HEK293 (cell line): ENCODE measurements at regions not wholly inside any gene's neighbourhood (a gene's known extent, or its start where the extent isn't known, plus 50 kb on each side); places are given as distances from the start of the nearest gene placed in this dataset.
"Not testable (repeated sequence)": the region's sequence is repeated elsewhere in the genome, so short reads cannot be mapped to it uniquely, and the experiment has no call there.

Experiments
- CTCF ChIA-PET: fragments of 350-600 bp; formaldehyde crosslinking; extraction: SDS; loops from one replicate; lab custom pipeline; 2021; ENCODE audit warnings: antibody characterized with exemption; lab: Yijun Ruan, JAX
- POLR2A ChIA-PET: fragments of 300-600 bp; formaldehyde crosslinking; extraction: SDS; loops from one replicate; lab custom pipeline; 2020; ENCODE audit warnings: antibody characterized with exemption, inconsistent platforms; lab: Yijun Ruan, JAX
- H3K27ac ChIP-seq: fragments of 200-500 bp; sonication (Bioruptor generic); 2 replicates; pipeline ENCODE4 v1.5.1; 2014; ENCODE audit warnings: low read depth, low read length, control low read depth, inconsistent platforms; ENCODE audit errors: extremely low read depth
- H3K36me3 ChIP-seq, 2 experiments: fragments of 200-500 bp in 1 of 2; sonication (Bioruptor generic) in 1 of 2; 1 replicate in 1 of 2; 2 replicates in 1 of 2; pipeline ENCODE4 v1.5.1; 2014 to 2017; ENCODE audit warnings: inconsistent platforms in 2 of 2, low read length in 2 of 2; ENCODE audit not compliant: control insufficient read depth in 2 of 2, insufficient read depth in 1 of 2
- H3K4me1 ChIP-seq: fragments of 200-500 bp; sonication (Bioruptor generic); 2 replicates; pipeline ENCODE4 v1.5.1; 2014; ENCODE audit warnings: mild to moderate bottlenecking, low read length, inconsistent platforms; ENCODE audit not compliant: control insufficient read depth, insufficient read depth
- H3K4me3 ChIP-seq: 2 replicates; pipeline ENCODE4 v1.5.1; 2011; ENCODE audit warnings: low read depth, mild to moderate bottlenecking, control low read depth, low read length, moderate library complexity
- H3K9me3 ChIP-seq: fragments of 200-500 bp; sonication (Bioruptor generic); 2 replicates; pipeline ENCODE4 v1.5.1; 2014; ENCODE audit warnings: low read depth, low read length, inconsistent platforms; ENCODE audit not compliant: control insufficient read depth, insufficient read depth
- GLIS1 ChIP-seq: fragments of 450-650 bp; formaldehyde crosslinking; IDR thresholded peaks from 2 replicates; pipeline ENCODE4 v1.5.1; 2016; ENCODE audit warnings: missing biosample characterization, missing genetic modification characterization
- HOXD13 ChIP-seq: sonication (generic); formaldehyde crosslinking; IDR thresholded peaks from 2 replicates; pipeline ENCODE4 v1.8.0; 2022; ENCODE audit warnings: missing genetic modification reagents, borderline replicate concordance
- KLF10 ChIP-seq: fragments of 450-650 bp; IDR thresholded peaks from 2 replicates; pipeline ENCODE4 v1.5.1; 2018; ENCODE audit warnings: missing biosample characterization, mild to moderate bottlenecking, missing genetic modification characterization
- TCF7L2 ChIP-seq: IDR thresholded peaks from 2 replicates; pipeline ENCODE4 v1.6.1; 2011; ENCODE audit warnings: low read depth, mild to moderate bottlenecking, inconsistent platforms, low read length, moderate library complexity, borderline replicate concordance
- ZFHX2 ChIP-seq: fragments of 450-650 bp; formaldehyde crosslinking; conservative IDR thresholded peaks from 2 replicates; pipeline ENCODE4 v1.5.1; 2016; ENCODE audit warnings: missing biosample characterization, missing genetic modification characterization
- ZIC2 ChIP-seq: fragments of 450-650 bp; formaldehyde crosslinking; IDR thresholded peaks from 2 replicates; pipeline ENCODE4 v1.5.1; 2016; ENCODE audit warnings: missing biosample characterization, missing genetic modification characterization
- ZNF155 ChIP-seq: fragments of 450-650 bp; formaldehyde crosslinking; IDR thresholded peaks from 2 replicates; pipeline ENCODE4 v1.5.1; 2016; ENCODE audit warnings: missing biosample characterization, missing genetic modification characterization
- ZNF169 ChIP-seq: fragments of 450-650 bp; formaldehyde crosslinking; IDR thresholded peaks from 2 replicates; pipeline ENCODE4 v1.5.1; 2016; ENCODE audit warnings: missing biosample characterization, missing genetic modification characterization
- ZNF223 ChIP-seq: fragments of 450-650 bp; formaldehyde crosslinking; IDR thresholded peaks from 2 replicates; pipeline ENCODE4 v1.5.1; 2016; ENCODE audit warnings: missing biosample characterization, missing genetic modification characterization
- ZNF23 ChIP-seq: fragments of 450-650 bp; formaldehyde crosslinking; IDR thresholded peaks from 2 replicates; pipeline ENCODE4 v1.5.1; 2016; ENCODE audit warnings: missing biosample characterization, missing genetic modification characterization, borderline replicate concordance
- ZNF24 ChIP-seq: fragments of 450-650 bp; formaldehyde crosslinking; IDR thresholded peaks from 2 replicates; pipeline ENCODE4 v1.5.1; 2016; ENCODE audit warnings: missing biosample characterization, missing genetic modification characterization
- ZNF391 ChIP-seq: fragments of 450-650 bp; formaldehyde crosslinking; IDR thresholded peaks from 2 replicates; pipeline ENCODE4 v1.5.1; 2016; ENCODE audit warnings: low read depth, missing biosample characterization, missing genetic modification characterization, borderline replicate concordance
- ZNF548 ChIP-seq: fragments of 450-650 bp; formaldehyde crosslinking; IDR thresholded peaks from 2 replicates; pipeline ENCODE4 v1.5.1; 2016; ENCODE audit warnings: missing biosample characterization, missing genetic modification characterization
- ZNF626 ChIP-seq: fragments of 450-650 bp; sonication (Bioruptor Pico); formaldehyde crosslinking; IDR thresholded peaks from 2 replicates; pipeline ENCODE4 v1.5.1; 2018; ENCODE audit warnings: missing biosample characterization, missing genetic modification characterization, inconsistent platforms
- ZNF670 ChIP-seq: fragments of 450-650 bp; formaldehyde crosslinking; IDR thresholded peaks from 2 replicates; pipeline ENCODE4 v1.5.1; 2016; ENCODE audit warnings: missing biosample characterization, missing genetic modification characterization, low read depth
- ZNF677 ChIP-seq: fragments of 450-650 bp; IDR thresholded peaks from 2 replicates; pipeline ENCODE4 v1.5.0; 2018; ENCODE audit warnings: missing biosample characterization, mild to moderate bottlenecking, missing genetic modification characterization, moderate library complexity
- ZNF76 ChIP-seq: fragments of 450-650 bp; formaldehyde crosslinking; IDR thresholded peaks from 2 replicates; pipeline ENCODE4; 2016; ENCODE audit warnings: low read depth, missing biosample characterization, missing genetic modification characterization, borderline replicate concordance
- ZSCAN16 ChIP-seq: fragments of 450-650 bp; formaldehyde crosslinking; IDR thresholded peaks from 2 replicates; pipeline ENCODE4 v1.5.1; 2016; ENCODE audit warnings: missing biosample characterization, missing genetic modification characterization
- TF ChIP-seq, protein P1 (sequence below): fragments of 450-650 bp; formaldehyde crosslinking; optimal IDR thresholded peaks from 2 replicates; pipeline ENCODE3; 2016; ENCODE audit warnings: missing biosample characterization, mild to moderate bottlenecking, missing genetic modification characterization
- TF ChIP-seq, protein P2 (sequence below): fragments of 450-650 bp; formaldehyde crosslinking; IDR thresholded peaks from 2 replicates; pipeline ENCODE4 v1.5.1; 2016; ENCODE audit warnings: missing biosample characterization, missing genetic modification characterization, low read depth
- TF ChIP-seq, protein P3 (sequence below): fragments of 450-650 bp; formaldehyde crosslinking; IDR thresholded peaks from 2 replicates; pipeline ENCODE4 v1.5.1; 2017; ENCODE audit warnings: missing biosample characterization, missing genetic modification characterization
- TF ChIP-seq, protein P4 (sequence below): fragments of 450-650 bp; formaldehyde crosslinking; IDR thresholded peaks from 2 replicates; pipeline ENCODE4 v1.5.1; 2016; ENCODE audit warnings: missing biosample characterization, missing genetic modification characterization

DNA sequence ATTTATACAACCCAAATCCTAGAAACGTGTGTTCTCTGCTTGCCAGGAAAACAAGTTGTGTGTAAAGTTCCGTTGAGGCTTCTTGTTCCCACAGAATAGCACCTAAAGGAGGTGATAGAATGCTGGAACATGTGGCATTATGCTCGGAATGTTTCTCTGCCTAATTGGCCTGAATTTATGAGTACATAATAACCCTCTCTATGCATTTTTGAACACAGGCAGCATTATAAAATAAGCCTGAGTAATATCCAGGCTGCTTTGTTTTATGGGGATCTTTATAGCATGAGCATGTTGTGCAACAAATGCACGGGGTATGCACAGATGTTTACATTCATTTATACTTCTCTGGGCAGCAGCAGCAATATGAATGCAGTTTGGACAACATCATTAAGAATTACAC, 385.7 kb downstream of the MBD2 start:
- Histone ChIP-seq H3K36me3 (no peaks in the 10 kb centered on the region), H3K27ac (no peak overlapping the region), H3K4me3 (no peak overlapping the region), H3K9me3 (no peaks in the 10 kb centered on the region; the same call in 1 of the 2 replicates), H3K4me1 (no peaks in the 10 kb centered on the region)
- ChIA-PET POLR2A (no interaction called here), CTCF (interaction anchor here (0.8 kb wide), 1 partner anchor 281 kb away, joined by 4 read pairs; no protein-coding TSS in a partner anchor)
- no peak for TF ChIP-seq ZNF24 (tag by site-specific recombination)
- no peak for TF ChIP-seq ZSCAN16 (tag by site-specific recombination)
- TF ChIP-seq ZNF23 (tag by site-specific recombination) = no peak
- TF ChIP-seq, protein P1, sequence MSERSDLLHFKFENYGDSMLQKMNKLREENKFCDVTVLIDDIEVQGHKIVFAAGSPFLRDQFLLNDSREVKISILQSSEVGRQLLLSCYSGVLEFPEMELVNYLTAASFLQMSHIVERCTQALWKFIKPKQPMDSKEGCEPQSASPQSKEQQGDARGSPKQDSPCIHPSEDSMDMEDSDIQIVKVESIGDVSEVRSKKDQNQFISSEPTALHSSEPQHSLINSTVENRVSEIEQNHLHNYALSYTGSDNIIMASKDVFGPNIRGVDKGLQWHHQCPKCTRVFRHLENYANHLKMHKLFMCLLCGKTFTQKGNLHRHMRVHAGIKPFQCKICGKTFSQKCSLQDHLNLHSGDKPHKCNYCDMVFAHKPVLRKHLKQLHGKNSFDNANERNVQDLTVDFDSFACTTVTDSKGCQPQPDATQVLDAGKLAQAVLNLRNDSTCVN = no peak
- no peak for TF ChIP-seq ZNF677 (tag by site-specific recombination)
- TF ChIP-seq TCF7L2 = no peak
- TF ChIP-seq GLIS1 (tag by site-specific recombination) = no peak
- TF ChIP-seq, protein P2, sequence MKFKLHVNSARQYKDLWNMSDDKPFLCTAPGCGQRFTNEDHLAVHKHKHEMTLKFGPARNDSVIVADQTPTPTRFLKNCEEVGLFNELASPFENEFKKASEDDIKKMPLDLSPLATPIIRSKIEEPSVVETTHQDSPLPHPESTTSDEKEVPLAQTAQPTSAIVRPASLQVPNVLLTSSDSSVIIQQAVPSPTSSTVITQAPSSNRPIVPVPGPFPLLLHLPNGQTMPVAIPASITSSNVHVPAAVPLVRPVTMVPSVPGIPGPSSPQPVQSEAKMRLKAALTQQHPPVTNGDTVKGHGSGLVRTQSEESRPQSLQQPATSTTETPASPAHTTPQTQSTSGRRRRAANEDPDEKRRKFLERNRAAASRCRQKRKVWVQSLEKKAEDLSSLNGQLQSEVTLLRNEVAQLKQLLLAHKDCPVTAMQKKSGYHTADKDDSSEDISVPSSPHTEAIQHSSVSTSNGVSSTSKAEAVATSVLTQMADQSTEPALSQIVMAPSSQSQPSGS (tag by site-specific recombination) = no peak
- TF ChIP-seq ZNF155 = no peak
- TF ChIP-seq HOXD13 = no peak
- no peak for TF ChIP-seq ZNF626 (tag by site-specific recombination)
- TF ChIP-seq, protein P3, sequence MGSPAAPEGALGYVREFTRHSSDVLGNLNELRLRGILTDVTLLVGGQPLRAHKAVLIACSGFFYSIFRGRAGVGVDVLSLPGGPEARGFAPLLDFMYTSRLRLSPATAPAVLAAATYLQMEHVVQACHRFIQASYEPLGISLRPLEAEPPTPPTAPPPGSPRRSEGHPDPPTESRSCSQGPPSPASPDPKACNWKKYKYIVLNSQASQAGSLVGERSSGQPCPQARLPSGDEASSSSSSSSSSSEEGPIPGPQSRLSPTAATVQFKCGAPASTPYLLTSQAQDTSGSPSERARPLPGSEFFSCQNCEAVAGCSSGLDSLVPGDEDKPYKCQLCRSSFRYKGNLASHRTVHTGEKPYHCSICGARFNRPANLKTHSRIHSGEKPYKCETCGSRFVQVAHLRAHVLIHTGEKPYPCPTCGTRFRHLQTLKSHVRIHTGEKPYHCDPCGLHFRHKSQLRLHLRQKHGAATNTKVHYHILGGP (tag by site-specific recombination) = no peak
- TF ChIP-seq ZNF670 = no peak
- no peak for TF ChIP-seq ZNF223 (tag by site-specific recombination)
- no peak for TF ChIP-seq ZIC2
- no peak for TF ChIP-seq ZNF76 (tag by site-specific recombination)

DNA sequence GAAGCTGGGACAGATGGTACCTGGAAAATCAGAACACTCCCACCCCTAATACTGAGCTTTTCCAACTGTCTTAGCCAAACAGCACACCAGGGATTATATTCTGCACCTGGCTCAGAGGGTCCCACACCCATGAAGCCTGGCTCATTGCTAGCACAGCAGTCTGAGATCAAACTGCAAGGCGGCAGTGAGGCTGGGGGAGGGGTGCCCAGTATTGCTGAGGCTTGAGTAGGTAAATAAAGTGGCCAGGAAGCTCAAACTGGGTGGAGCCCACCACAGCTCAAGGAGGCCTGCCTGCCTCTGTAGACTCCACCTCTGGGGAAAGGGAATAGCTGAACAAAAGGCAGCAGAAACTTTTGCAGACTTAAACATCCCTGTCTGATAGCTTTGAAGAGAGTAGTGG, 403.3 kb downstream of the MBD2 start:
- H3K4me3 ChIP-seq, CTCF ChIA-PET, H3K36me3 ChIP-seq, POLR2A ChIA-PET, H3K27ac ChIP-seq, H3K4me1 ChIP-seq, H3K9me3 ChIP-seq: not testable (repeated sequence)

DNA sequence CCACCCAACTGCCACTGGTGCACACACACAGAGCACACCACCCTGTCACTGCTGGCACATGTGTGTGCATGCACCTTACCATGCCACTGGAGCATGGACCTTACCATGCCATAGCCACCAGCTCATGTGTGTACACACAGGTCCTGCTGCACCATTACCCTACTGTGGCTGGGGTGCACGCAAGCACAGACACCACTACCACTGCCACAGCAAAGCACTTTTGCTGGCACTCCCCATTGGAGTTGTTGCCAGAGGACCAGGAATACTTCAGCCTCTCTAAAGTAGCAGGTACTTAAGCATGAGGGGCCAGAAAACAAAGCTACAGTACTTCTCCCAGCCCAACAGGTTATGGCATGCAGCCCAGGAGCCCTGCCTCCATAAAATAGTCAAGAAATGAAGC, 404.8 kb downstream of the MBD2 start:
- ChIA-PET POLR2A (no interaction called here), CTCF (no interaction called here)
- Histone ChIP-seq H3K4me1 (no peaks in the 10 kb centered on the region), H3K4me3 (no peak overlapping the region), H3K9me3 (no peaks in the 10 kb centered on the region), H3K36me3 (no peaks in the 10 kb centered on the region), H3K27ac (no peak overlapping the region)
- TF ChIP-seq, protein P4, sequence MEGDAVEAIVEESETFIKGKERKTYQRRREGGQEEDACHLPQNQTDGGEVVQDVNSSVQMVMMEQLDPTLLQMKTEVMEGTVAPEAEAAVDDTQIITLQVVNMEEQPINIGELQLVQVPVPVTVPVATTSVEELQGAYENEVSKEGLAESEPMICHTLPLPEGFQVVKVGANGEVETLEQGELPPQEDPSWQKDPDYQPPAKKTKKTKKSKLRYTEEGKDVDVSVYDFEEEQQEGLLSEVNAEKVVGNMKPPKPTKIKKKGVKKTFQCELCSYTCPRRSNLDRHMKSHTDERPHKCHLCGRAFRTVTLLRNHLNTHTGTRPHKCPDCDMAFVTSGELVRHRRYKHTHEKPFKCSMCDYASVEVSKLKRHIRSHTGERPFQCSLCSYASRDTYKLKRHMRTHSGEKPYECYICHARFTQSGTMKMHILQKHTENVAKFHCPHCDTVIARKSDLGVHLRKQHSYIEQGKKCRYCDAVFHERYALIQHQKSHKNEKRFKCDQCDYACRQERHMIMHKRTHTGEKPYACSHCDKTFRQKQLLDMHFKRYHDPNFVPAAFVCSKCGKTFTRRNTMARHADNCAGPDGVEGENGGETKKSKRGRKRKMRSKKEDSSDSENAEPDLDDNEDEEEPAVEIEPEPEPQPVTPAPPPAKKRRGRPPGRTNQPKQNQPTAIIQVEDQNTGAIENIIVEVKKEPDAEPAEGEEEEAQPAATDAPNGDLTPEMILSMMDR (tag by site-specific recombination) = no peak
- TF ChIP-seq ZNF391 (tag by site-specific recombination) (no peak), ZNF169 (no peak), ZFHX2 (no peak), KLF10 (no peak), ZNF548 (tag by site-specific recombination) (no peak)
